ENCODE measurements at regions not wholly inside any gene's neighbourhood (a gene's known extent, or its start where the extent isn't known, plus 50 kb on each side); places are given as distances from the start of the nearest gene placed in this dataset.
"Not testable (repeated sequence)": the region's sequence is repeated elsewhere in the genome, so short reads cannot be mapped to it uniquely, and the experiment has no call there.

DNA sequence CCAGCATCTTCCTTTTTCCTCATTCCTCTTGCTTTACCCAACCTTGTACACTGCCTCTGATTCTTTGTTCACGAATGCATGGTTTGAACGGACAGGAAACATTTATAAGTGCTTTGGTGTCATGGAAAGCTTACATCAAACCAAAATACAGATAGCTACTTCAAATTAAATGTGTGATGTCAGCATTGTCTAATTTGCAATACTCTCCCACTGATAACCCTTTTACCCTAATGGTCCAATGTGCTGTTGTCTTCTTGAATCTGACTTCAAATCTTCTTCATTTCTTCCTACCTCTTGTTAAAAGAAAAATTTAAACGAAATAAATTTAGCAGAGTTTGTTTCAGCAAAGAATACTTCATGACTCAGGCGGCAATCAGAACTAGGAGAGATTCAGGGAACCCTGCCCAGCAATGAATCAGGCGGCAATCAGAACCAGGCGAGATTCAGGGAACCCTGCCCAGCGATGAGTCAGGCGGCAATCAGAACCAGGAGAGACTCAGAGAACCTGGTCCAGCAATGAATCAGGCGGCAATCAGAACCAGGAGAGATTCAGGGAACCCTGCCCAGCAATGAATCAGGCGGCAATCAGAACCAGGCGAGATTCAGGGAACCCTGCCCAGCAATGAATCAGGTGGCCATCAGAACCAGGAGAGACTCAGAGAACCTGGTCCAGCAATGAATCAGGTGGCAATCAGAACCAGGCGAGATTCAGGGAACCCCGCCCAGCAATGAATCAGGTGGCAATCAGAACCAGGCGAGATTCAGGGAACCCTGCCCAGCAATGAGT, 1212.9 kb upstream of the TENM3 start:
- not testable (repeated sequence) for DNase-seq (ENCODE audit: low read depth in 4 of 4, low spot score in 3 of 4)

DNA sequence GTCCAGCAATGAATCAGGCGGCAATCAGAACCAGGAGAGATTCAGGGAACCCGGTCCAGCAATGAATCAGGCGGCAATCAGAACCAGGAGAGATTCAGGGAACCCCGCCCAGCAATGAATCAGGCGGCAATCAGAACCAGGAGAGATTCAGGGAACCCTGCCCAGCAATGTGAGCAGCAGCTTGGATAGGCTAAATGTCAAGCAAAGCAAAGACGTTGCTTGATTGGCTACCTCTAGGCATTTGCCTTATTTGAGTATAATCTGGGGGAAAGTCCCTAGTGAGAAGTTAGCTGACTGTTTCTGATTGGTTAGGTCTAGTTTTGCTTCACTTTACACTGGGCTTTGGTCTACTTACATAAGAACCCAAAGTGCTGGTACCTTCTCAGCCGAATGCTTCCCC, 1212.2 kb upstream of the TENM3 start:
- DNase-seq (ENCODE audit: low read depth in 4 of 4, low spot score in 3 of 4): no peak

- no peak for DNase-seq (ENCODE audit: low read depth in 4 of 4, low spot score in 3 of 4)
Observed at GRCh38 chr4:181043486-181043885, 1199.7 kb upstream of the TENM3 start.

- no peak for DNase-seq (ENCODE audit: low read depth in 4 of 4, low spot score in 3 of 4)
Observed at GRCh38 chr4:181046809-181047208, 1196.4 kb upstream of the TENM3 start.

- DNase-seq (ENCODE audit: low read depth in 4 of 4, low spot score in 3 of 4): no peak
Observed at GRCh38 chr4:181051931-181052330, 1191.3 kb upstream of the TENM3 start.

DNA sequence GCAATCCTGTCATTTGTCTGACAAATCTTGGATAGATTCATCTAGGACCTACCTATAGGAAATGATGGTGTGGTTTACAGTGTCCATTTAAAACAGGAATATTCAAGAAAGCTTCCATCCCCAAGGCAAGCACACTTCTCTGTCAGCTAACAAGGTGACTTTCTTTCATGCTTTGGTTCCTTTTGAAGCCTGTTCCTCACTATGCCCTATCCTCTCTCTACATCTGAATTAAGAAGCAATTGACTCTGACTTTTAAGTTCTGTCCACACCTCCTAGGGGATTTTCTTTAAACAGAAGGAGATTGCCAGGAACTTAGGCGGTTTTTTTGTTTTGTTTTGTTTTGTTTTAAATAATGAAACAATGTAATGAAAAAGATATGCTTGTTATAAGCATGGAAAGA, 1181.4 kb upstream of the TENM3 start:
- DNase-seq (ENCODE audit: low read depth in 4 of 4, low spot score in 3 of 4): no peak

DNA sequence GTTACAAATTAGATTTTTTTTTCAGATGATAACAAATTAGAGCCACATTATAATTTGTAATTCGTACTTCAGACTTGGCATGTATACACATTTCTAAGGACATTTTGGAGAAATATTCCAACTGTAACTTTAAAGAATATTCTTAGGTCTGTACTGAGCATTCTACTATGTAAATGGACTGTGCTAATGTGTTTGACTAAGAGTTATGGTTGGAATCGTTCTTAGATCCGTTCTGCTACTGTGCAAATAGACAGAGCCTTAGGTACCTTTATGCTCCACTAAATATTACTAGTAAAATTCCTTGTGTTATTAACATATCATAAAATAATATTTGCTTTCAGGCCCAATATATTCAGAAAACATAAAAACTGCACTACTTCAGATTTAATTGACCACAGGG, 1180.0 kb upstream of the TENM3 start:
- DNase-seq (ENCODE audit: low read depth in 4 of 4, low spot score in 3 of 4): no peak

DNA sequence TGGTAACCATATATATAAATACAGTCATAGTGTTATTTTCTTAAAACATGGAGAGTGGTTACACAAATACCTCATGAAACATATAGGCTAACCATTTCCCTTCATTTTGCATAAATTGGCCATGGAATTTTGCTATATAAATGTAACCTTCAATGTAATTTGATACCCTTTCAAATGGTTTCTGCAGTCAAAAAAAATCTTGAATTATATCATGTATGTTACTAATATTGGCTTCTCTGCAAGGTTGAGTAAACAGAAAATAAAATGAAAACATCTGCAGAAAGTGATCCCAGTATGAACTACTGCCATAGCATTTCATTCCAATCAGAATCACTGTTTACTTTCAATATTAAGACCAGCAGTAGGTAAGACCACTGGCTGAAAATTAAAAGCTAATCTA, 1165.9 kb upstream of the TENM3 start:
- DNase-seq (ENCODE audit: low read depth in 4 of 4, low spot score in 3 of 4): no peak

GRCh38 chr4:181078196-181078595, 1165.0 kb upstream of the TENM3 start:
- DNase-seq (ENCODE audit: low read depth in 4 of 4, low spot score in 3 of 4): no peak

- no peak for DNase-seq (ENCODE audit: low read depth in 4 of 4, low spot score in 3 of 4)
Observed at GRCh38 chr4:181083757-181084361, 1159.3 kb upstream of the TENM3 start.

- DNase-seq (ENCODE audit: low read depth in 4 of 4, low spot score in 3 of 4): no peak
Observed at GRCh38 chr4:181085557-181085956, 1157.6 kb upstream of the TENM3 start.

- DNase-seq (ENCODE audit: low read depth in 4 of 4, low spot score in 3 of 4): no peak
Observed at GRCh38 chr4:181105487-181105886, 1137.7 kb upstream of the TENM3 start.

- no peak for DNase-seq (ENCODE audit: low read depth in 4 of 4, low spot score in 3 of 4)
Observed at GRCh38 chr4:181106398-181106797, 1136.8 kb upstream of the TENM3 start.

GRCh38 chr4:181108237-181108636, 1135.0 kb upstream of the TENM3 start:
- no peak for DNase-seq (ENCODE audit: low read depth in 4 of 4, low spot score in 3 of 4)

- no peak for DNase-seq (ENCODE audit: low read depth in 4 of 4, low spot score in 3 of 4)
Observed at GRCh38 chr4:181119186-181119585, 1124.0 kb upstream of the TENM3 start.

GRCh38 chr4:181121733-181122132, 1121.5 kb upstream of the TENM3 start:
- DNase-seq (ENCODE audit: low read depth in 4 of 4, low spot score in 3 of 4): no peak

DNA sequence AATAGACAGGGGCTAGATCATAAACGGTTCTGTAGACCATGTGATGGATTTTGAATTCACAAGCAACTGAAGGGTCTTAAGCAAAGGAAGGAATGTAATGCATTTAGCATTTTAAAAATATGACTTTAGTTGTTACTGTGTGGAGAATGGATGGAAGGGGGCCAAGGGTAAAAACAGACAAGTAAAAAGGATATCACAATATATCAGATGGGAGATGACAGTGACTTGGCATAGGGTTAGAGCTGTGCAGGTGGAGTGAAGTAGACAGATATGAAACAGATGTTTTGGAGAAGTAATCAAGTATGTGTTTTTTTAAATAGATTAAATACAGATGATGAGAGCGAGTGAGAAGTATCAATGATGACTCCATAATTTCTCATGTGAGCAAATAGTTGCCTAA, 1116.0 kb upstream of the TENM3 start:
- DNase-seq (ENCODE audit: low read depth in 4 of 4, low spot score in 3 of 4): no peak

DNA sequence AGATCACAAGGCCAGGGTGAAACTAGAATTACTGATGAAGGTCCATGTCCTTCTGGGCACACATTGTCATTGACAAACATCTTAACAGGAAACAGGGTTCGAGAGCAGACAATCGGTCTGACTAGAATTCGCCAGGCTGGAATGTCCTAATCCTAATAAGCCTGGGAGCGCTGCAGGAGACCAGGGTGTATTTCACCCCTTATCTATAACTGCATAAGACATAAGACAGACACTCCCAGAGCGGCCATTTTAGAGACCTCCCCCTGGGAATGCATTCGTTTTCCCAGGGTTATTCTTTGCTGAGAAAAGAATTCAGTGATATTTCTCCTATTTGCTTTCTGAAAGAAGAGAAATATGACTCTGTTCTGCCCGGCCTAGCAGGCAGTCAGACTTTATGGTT, 1112.9 kb upstream of the TENM3 start:
- not testable (repeated sequence) for DNase-seq (ENCODE audit: low read depth in 4 of 4, low spot score in 3 of 4)

- no peak for DNase-seq (ENCODE audit: low read depth in 4 of 4, low spot score in 3 of 4)
Observed at GRCh38 chr4:181137351-181137750, 1105.9 kb upstream of the TENM3 start.

GRCh38 chr4:181138116-181138515, 1105.1 kb upstream of the TENM3 start:
- no peak for DNase-seq (ENCODE audit: low read depth in 4 of 4, low spot score in 3 of 4)

DNA sequence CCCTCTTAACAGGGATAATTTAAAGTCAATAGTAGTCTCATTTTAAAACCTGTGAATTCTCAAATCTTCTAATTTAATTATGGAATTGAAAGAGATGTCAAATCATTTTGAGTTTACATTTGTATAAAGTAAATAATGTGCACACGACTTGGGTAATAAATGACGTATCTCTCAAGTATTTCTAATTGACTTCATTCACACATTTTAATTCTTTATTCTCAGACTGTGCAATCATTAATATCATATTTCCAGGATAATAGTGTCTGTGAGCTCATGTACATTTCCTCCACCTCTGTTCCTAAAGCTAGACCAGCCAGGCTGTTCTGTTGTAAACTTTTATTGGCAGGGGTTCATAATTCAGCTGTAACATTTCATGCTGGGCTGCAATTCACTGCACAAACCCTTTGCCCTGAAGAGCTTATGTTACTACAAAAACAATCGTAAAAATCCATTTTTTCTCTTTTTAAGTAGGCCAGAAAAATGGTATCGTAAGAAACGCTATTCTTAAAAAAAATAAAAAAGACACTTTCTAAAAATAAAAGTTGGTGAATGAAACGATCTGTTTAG, 1103.1 kb upstream of the TENM3 start:
- DNase-seq (ENCODE audit: low read depth in 4 of 4, low spot score in 3 of 4): no peak

DNA sequence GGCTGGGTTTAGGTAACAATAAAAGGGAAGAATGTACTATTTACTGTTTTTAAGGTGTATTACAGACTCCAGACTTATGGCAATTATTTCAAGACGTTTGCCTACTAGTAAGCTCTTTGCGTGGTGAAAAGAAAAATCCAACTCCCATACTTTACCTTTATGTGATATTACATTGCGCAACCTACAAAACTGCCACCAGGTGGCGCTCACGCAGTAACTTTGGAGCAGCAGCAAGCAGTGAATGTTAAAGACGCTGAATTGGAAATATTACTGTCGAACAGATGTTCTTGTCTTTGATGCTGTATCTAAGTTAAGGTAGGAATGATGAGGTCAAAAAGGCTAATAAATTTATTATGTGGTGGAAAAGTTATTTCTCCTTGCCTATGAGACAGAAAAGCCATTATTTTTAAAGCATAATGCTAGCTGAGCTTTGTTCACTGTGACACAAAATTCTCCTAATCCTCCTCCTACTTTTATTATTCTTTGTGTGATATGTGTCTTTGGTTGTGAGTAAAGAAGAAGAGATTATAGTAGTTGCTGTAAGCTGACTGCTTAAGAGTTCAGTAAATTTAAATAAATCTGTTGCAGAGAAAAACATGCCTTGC, 1099.8 kb upstream of the TENM3 start:
- DNase-seq (ENCODE audit: low read depth in 4 of 4, low spot score in 3 of 4): peak; percentile 68 to 78 (median 76)
